NCI-H1105 (cell line): ENCODE measurements at regions not wholly inside any gene's neighbourhood (a gene's known extent, or its start where the extent isn't known, plus 50 kb on each side); places are given as distances from the start of the nearest gene placed in this dataset.
"Not testable (repeated sequence)": the region's sequence is repeated elsewhere in the genome, so short reads cannot be mapped to it uniquely, and the experiment has no call there.

Experiments
- DNase-seq: peaks from one replicate; lab custom pipeline; 2025; lab: John Stamatoyannopoulos, UW

GRCh38 chr14:65972346-65972870 lies 513.8 kb upstream of the CCDC196 start:
- DNase-seq, result no peak

- no peak for DNase-seq
Observed at GRCh38 chr14:65972891-65973290, 513.3 kb upstream of the CCDC196 start.

- DNase-seq, result no peak
Observed at GRCh38 chr14:65975865-65976264, 510.3 kb upstream of the CCDC196 start.

- DNase-seq, result no peak
Observed at GRCh38 chr14:65976761-65977404, 509.3 kb upstream of the CCDC196 start.

GRCh38 chr14:65981192-65981843 lies 504.9 kb upstream of the CCDC196 start:
- DNase-seq, result no peak

- no peak for DNase-seq
Observed at GRCh38 chr14:65986041-65986440, 500.1 kb upstream of the CCDC196 start.

GRCh38 chr14:65989981-65990380 lies 496.2 kb upstream of the CCDC196 start:
- no peak for DNase-seq

GRCh38 chr14:65991104-65991503 lies 495.1 kb upstream of the CCDC196 start:
- no peak for DNase-seq

- DNase-seq, result not testable (repeated sequence)
Observed at GRCh38 chr14:65991935-65992334, 494.2 kb upstream of the CCDC196 start.

GRCh38 chr14:65993103-65993502 lies 493.1 kb upstream of the CCDC196 start:
- no peak for DNase-seq

- no peak for DNase-seq
Observed at GRCh38 chr14:65993996-65994395, 492.2 kb upstream of the CCDC196 start.

GRCh38 chr14:65997347-65997746 lies 488.8 kb upstream of the CCDC196 start:
- DNase-seq, result no peak

- DNase-seq, result no peak
Observed at GRCh38 chr14:65999865-66000264, 486.3 kb upstream of the CCDC196 start.

- no peak for DNase-seq
Observed at GRCh38 chr14:66000766-66001165, 485.4 kb upstream of the CCDC196 start.

GRCh38 chr14:66001356-66001755 lies 484.8 kb upstream of the CCDC196 start:
- no peak for DNase-seq

- DNase-seq, result no peak
Observed at GRCh38 chr14:66003082-66003730, 483.0 kb upstream of the CCDC196 start.

- DNase-seq, result no peak
Observed at GRCh38 chr14:66005900-66006434, 480.2 kb upstream of the CCDC196 start.

- no peak for DNase-seq
Observed at GRCh38 chr14:66008631-66009030, 477.5 kb upstream of the CCDC196 start.

- DNase-seq, result no peak
Observed at GRCh38 chr14:66009089-66009488, 477.1 kb upstream of the CCDC196 start.

GRCh38 chr14:66010695-66011094 lies 475.5 kb upstream of the CCDC196 start:
- DNase-seq, result no peak

- no peak for DNase-seq
Observed at GRCh38 chr14:66011855-66012254, 474.3 kb upstream of the CCDC196 start.

GRCh38 chr14:66013607-66014006 lies 472.6 kb upstream of the CCDC196 start:
- not testable (repeated sequence) for DNase-seq
